GM21619 (cell line): ENCODE measurements at regions not wholly inside any gene's neighbourhood (a gene's known extent, or its start where the extent isn't known, plus 50 kb on each side); places are given as distances from the start of the nearest gene placed in this dataset.
"Not testable (repeated sequence)": the region's sequence is repeated elsewhere in the genome, so short reads cannot be mapped to it uniquely, and the experiment has no call there.

ENCODE experiments used
- ATAC-seq: cut with Tn5 transposase; IDR thresholded peaks from one replicate; pipeline ENCODE4 v1.9.1; 2021; ENCODE audit not compliant: unreplicated experiment

DNA sequence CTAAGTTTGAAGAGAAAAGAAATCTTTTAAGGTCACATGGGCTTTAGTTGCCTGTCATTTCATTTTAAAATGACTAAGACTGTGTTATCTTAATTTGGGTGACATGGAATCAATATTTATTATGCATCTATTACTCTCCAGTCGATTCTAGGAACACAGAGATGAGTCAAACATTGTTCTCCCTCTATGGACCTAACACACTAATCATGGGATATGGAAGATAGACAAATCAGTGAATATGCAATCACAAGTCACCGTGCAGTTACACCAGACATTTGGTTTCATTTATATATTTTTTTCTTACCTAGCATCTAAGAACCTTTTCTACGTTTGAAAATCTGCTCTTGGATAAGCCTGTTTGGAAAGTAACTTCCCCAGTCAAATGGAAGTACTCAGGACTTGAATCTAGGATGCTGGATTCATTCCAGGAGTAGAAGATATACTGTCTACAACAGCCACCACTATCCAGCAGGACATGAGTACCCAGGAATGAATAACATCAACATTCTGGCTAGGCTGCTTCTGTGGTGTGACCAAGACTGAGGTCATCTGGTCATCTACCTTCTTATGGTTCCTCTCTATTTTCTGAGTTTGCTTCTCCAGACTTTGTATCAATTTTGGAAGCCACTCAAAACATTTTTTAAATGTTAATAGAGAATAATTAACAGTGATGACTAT is 902.9 kb upstream of the LRRN3 start:
- no peak for ATAC-seq

GRCh38 chr7:110204527-110204926 is 886.4 kb upstream of the LRRN3 start:
- no peak for ATAC-seq

- no peak for ATAC-seq
These were observed 885.0 kb upstream of the LRRN3 start for GRCh38 chr7:110205899-110206298.

DNA sequence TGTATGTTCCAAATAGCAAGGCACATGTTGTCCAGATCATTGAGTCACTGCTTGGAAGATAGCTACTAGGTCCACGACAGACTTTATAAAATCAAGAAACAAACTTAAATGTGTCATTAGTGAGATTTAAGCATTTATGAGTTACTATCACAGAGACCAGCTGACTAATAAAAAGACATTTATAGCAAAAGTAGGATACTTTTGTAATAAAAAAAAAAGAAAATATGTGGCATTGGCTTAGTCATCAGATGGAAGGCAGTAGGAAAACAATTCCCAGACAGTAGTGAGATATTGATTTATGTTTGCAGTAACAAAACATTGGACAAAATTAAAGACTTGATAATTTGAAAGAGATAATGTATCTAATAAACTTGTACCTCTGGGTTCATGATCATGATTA is 881.0 kb upstream of the LRRN3 start:
- no peak for ATAC-seq

- no peak for ATAC-seq
These were observed 879.9 kb upstream of the LRRN3 start for GRCh38 chr7:110210941-110211608.

DNA sequence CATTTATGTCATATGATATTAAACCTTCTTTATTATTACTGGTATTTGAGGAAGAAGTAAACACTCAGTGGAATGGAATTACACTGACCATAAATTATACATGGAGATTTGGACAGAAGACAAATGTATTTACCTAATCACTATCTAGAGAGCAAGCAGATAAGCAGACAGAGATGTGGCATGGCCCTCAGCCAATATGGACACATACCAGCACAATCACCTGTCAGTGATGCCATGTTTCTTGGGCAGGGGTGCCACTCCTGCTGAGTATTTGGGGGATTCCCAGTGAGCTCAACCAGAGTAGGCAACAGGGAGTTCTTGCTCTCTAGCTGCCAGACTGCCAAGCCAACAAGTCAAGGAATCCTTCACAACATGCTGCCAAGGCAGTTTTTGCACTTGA is 866.3 kb upstream of the LRRN3 start:
- no peak for ATAC-seq

- no peak for ATAC-seq
These were observed 844.8 kb upstream of the LRRN3 start for GRCh38 chr7:110246118-110246517.

DNA sequence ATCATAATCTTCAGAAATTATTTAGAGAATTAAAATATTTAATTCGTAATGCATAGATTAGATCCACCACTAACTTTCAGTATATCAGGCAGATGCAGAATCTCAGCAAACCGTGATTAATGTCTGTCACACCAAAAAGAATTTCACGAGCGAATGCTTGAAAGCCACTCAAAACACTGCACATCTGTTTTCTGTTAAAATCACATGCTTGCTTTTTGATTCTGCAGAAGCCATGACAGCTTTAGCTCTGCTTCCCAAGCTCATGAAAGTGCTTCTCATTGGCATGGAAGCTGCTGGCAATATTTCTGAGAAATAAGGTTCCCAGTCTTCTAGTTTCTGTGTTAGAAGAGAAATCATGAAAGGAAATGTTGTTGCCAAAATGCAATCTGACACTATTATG is 837.8 kb upstream of the LRRN3 start:
- no peak for ATAC-seq

GRCh38 chr7:110257673-110258072 is 833.3 kb upstream of the LRRN3 start:
- ATAC-seq = no peak

- ATAC-seq = no peak
These were observed 828.7 kb upstream of the LRRN3 start for GRCh38 chr7:110262251-110262650.

GRCh38 chr7:110264288-110264687 is 826.6 kb upstream of the LRRN3 start:
- no peak for ATAC-seq

DNA sequence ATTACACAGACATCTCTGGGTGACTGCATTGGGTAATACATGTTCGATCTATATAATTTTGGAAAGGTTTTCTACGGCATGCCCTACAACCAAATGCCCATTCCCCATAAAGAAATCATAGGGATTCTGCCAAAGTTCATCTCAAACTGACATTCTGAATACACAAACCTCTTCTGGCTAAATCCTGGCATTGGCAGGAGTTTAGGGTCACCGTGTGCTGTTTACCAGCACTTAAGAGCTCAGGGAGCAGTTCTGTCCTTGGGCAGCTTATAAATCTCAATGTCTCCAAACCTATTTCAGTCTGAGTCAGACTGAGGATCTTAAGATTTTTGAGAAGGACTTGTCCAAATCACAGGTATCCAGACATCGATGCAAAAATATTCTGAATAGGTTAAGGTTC is 809.6 kb upstream of the LRRN3 start:
- ATAC-seq = no peak

- ATAC-seq = no peak
These were observed 807.9 kb upstream of the LRRN3 start for GRCh38 chr7:110283056-110283455.

- no peak for ATAC-seq
These were observed 799.5 kb upstream of the LRRN3 start for GRCh38 chr7:110291430-110291829.

GRCh38 chr7:110296321-110296720 is 794.6 kb upstream of the LRRN3 start:
- ATAC-seq = no peak

- ATAC-seq = no peak
These were observed 783.2 kb upstream of the LRRN3 start for GRCh38 chr7:110307776-110308175.

GRCh38 chr7:110308791-110309190 is 782.1 kb upstream of the LRRN3 start:
- no peak for ATAC-seq

DNA sequence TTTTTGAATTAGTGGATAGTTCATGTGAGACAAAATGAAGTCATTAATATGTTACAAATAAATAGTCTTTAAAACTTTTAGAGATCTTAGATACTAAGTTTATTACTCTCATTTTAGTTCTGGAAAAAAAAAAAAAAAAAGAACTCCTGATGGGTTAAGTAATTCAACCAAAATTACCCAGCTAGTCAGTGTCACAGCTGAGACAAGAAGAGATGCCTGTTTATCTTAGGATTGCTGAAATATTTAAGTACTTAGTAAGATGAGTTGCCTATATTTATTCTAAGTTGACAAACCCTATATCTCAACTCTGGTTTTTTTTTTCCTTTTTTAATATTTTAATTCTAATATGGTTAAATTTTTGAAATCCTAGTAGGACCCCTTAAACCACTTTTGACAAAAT is 781.0 kb upstream of the LRRN3 start:
- no peak for ATAC-seq

GRCh38 chr7:110311556-110311955 is 779.4 kb upstream of the LRRN3 start:
- no peak for ATAC-seq

DNA sequence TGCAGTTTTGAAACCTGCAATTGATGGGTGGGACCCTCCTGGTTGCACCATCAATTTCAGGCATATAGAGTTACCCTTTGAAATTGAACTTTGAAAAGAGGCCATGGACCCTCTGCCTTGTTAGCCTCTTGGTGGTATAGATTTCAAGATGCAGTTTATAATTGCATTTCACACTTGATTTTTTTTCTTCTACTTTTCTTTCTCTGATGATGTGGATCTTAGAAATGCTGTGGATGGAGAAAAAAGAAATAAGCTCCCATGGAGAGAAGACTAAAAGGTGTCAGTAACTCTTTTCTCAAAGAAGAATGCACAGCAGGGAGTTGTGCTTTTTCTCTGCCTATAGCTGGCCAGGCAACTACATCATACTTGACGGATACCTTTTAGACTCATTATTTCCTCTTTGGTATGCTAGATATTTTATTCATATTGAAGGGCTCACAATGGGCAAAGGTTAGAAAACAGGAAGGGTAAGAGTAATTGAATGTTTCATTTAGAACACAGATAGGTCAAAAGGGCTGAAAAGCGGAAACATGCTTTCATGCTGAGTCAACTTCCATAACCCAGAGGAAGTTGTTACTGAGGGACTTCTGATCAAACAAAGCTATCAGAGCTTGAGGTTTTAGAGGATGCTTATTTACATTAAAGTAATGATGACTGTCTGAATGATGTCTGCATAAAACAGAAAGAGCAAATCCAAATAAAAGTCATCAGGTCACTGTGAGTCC is 773.2 kb upstream of the LRRN3 start:
- ATAC-seq = no peak

DNA sequence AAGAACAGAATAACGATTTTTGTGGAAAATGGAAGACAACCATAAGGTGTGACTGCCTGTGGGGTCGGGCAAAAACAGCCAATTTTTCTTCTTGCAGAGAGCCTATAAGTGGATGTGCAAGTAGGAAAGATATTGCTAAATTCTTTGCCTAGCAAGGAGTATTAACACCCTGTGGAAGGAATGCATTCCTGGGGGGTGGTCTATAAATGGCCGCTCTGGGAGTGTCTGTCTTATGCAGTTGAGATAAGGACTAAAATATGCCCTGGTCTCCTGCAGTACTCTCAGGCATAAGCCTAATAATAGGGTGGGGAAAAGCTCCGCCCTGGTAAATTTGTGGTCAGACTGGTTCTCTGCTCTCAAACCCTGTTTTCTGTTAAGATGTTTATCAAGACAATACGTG is 770.6 kb upstream of the LRRN3 start:
- ATAC-seq = not testable (repeated sequence)

GRCh38 chr7:110322796-110323195 is 768.1 kb upstream of the LRRN3 start:
- no peak for ATAC-seq
